ENCODE measurements at regions not wholly inside any gene's neighbourhood (a gene's known extent, or its start where the extent isn't known, plus 50 kb on each side); places are given as distances from the start of the nearest gene placed in this dataset.

DNA sequence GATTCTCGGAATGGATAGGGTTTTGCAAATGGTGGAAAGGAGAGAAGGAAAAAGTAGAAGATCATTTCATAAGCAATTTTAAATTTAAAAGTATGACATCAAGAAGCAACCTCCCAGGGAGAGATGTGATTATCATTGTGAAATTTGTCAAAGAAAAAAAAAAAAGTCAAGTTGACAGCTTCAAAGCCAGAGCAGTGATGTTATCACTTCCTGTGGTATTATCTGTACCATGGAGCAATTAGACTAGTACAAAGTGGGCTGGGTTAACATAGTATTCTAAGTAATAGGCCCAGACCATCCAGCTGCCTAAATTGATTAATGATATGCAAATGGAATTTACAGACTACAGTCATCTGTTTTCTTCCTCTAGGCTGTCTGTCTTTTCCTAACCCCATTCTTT is 84.0 kb upstream of the NPY start:
- DNase-seq (ENCODE audit: low read depth): peak; percentile 15

- DNase-seq (ENCODE audit: low read depth): no peak
These were observed 83.5 kb upstream of the NPY start for GRCh38 chr7:24200407-24200966.

DNA sequence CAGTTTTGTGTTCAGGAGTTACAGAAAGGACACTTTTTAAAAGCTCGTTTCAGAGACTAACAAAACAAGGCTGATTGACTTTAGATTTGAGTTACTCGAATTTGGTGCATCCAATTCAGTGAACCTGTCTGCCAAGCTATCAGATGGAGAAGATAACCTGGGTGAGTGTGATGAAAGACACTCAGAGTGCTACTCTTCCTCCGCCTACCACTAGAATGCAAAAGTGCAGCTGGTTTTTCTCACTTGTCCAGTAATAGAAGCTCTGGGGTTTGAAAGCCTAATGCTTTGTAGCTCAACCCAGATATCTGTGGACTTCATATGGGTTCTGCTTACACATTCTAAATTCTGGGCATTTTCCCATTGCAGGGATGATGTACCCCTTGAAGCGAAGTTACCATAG is 82.8 kb upstream of the NPY start:
- no peak for DNase-seq (ENCODE audit: low read depth)

DNA sequence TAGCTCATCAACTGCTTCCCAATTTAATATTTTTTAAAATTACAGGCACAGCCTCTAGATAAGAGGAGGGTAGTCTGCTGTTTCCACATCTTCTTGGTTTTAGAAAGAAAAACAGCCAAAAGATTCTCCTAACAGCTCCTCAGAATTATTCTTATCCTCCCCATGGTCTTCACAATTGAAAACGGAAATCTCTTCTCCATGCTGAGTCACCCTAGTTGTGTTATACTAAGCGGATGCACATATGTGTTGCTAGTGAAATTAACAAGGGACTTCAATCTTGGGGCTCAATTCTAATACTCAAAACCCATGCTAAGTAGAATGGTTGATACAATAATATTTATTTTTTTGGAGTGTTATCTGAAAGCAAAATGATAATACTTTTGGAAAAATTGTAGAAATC is 71.9 kb upstream of the NPY start:
- no peak for DNase-seq (ENCODE audit: low read depth)

- no peak for DNase-seq (ENCODE audit: low read depth)
These were observed 70.7 kb upstream of the NPY start for GRCh38 chr7:24213311-24213710.

DNA sequence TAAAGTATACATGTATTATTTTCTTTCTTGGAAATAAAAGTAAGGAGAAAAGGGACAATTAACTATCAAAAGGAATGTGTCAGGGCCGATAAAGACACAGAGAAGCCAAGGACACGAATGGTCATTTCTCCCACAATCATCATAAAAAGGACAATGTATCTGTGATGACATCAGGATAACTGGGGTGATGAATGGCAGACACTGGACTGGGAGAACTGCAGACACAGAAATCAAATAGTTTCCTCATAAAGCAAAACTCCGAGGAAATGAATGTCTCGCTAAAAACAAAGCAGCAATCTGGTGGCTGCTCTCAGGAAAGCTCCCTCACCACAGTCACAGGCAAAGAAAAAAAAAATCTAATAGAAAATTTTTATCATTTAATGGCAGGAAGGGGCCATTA is 69.3 kb upstream of the NPY start:
- no peak for DNase-seq (ENCODE audit: low read depth)

GRCh38 chr7:24216576-24217125 is 67.3 kb upstream of the NPY start:
- peak; percentile 27 for DNase-seq (ENCODE audit: low read depth)

DNA sequence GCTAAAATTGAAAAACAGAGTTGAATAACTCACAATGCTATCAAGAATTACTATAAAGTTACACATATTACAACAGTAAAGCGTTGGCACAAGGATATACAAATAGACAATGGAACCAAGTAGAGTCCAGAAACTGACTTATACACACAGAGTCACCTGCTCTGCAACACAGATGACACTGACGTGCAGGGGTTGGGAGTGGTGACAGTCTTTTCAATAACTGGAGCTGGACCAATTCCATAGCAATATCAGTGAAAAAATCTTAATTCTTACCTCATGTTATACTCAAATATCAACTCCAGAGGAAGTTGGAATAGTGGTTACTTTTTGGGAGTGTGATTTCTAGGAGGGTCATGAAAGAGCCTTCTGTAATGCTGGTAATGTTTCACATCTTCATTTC is 62.5 kb upstream of the NPY start:
- no peak for DNase-seq (ENCODE audit: low read depth)

GRCh38 chr7:24227068-24227467 is 56.9 kb upstream of the NPY start:
- no peak for DNase-seq (ENCODE audit: low read depth)

- DNase-seq (ENCODE audit: low read depth): no peak
These were observed 56.2 kb upstream of the NPY start for GRCh38 chr7:24227603-24228359.

DNA sequence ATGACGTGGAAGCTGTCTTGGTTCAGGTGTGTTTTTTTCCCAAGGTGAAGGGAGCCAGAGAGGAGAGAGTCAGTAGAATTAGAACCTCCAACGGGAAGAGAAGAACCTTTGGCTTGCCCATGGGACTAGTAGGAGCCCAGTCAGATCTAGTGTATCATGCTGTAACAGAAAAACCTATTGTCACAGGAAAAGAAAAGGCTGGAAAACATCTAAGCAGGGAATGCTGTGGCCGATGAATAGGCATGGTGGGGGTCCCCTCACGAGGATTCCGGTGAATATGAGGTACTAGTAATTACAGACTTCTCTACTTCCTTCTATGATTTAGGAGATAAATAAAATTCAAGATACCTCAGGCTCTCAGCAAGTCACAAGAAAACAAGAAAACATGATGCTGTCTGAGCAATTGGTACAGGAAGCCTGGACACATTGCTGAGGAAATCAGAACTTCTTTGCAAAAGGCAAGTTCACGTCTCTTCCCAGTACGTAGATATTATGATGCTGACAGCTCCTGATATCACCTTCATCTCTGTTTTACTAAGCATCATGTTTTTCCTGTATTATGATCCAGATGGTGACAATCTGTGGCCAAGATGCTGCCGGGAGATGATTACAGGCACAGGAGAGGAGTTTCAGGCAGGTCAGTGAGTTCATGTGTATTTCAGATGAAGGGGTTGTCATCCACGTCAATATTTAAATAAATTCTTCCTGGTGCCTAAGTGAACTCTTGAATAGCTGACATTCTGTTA is 54.3 kb upstream of the NPY start:
- no peak for DNase-seq (ENCODE audit: low read depth)

- DNase-seq (ENCODE audit: low read depth): no peak
These were observed 52.5 kb upstream of the NPY start for GRCh38 chr7:24231493-24231892.

DNA sequence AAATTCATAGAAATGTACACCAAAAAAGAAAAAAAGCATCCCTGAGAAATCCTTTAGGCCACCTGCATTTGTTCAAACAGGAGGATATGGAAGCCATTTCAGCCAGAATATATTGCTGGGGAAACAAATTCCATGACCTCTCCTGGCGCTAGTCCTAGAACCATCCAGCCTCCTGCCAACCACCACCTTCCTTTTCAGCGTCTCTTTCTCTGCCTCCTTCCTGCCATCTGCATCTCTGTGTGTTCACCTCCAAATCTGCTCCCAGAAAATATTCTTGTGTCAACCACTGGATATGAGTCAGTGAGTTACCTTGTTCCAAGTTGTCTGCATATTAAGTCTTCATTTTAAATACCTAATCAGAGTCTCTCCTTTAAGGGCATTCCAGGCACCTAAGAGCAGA is 50.6 kb upstream of the NPY start:
- DNase-seq (ENCODE audit: low read depth): no peak
